ENCODE measurements at regions not wholly inside any gene's neighbourhood (a gene's known extent, or its start where the extent isn't known, plus 50 kb on each side); places are given as distances from the start of the nearest gene placed in this dataset.
"Not testable (repeated sequence)": the region's sequence is repeated elsewhere in the genome, so short reads cannot be mapped to it uniquely, and the experiment has no call there.

DNA sequence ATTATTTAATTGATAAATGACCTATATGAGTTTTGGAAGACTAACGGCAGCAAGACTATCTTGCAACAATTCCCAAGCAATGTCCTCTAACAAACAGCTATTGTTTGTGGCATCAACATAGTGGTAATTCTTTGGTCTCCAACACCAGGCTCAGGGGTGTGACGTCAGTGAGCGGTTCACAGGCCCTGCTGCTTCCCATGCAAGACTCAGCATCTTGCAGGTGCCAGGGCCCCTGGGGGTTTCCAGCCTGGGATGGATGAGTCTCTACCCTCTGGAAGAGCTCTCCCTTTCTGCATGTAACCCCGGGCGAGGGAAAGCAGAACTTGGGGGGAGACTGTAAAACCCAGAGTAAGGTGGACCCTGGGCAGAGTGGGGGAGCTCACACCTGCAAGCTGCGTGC is 164.7 kb downstream of the ACTR3B start:
- no peak overlapping the region for H3K4me3 ChIP-seq (ENCODE audit: low read depth, low read length)
- DNase-seq (ENCODE audit: low read depth): no peak
- no peak for TF ChIP-seq CTCF (conservative IDR thresholded peaks at IDR 0.05; ENCODE audit: low read depth, low read length)

DNA sequence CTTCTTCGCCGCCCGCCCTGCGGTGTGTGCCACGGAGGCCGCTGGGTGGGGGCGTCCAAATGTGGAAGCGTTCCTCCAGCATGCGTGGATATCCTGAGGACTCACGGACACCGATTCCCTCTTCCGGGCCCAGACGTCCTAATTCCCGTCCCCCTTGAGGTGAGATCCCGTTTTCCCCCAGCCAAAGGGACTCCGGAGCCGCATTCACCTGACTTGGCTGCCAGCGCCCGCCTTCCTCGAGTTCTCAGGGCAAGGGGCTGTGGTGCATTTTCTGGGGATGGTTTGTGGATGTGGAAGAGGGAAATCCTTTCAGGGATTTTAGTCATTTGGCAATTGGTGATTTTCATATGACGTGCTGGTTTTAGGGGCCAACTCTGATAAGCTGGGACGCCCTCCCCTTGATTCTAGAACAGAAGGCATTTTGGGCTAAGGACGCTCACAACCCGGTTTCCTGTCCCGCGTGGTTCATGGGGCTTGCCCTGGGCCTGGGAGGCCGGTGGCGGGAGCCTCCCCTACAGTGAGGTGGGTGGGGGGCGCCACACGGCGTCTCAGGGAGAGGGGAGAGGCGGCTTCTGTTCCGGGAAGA is 165.4 kb downstream of the ACTR3B start:
- no peak for TF ChIP-seq CTCF (conservative IDR thresholded peaks at IDR 0.05; ENCODE audit: low read depth, low read length)
- H3K4me3 ChIP-seq (ENCODE audit: low read depth, low read length): no peak overlapping the region
- DNase-seq (ENCODE audit: low read depth): no peak

DNA sequence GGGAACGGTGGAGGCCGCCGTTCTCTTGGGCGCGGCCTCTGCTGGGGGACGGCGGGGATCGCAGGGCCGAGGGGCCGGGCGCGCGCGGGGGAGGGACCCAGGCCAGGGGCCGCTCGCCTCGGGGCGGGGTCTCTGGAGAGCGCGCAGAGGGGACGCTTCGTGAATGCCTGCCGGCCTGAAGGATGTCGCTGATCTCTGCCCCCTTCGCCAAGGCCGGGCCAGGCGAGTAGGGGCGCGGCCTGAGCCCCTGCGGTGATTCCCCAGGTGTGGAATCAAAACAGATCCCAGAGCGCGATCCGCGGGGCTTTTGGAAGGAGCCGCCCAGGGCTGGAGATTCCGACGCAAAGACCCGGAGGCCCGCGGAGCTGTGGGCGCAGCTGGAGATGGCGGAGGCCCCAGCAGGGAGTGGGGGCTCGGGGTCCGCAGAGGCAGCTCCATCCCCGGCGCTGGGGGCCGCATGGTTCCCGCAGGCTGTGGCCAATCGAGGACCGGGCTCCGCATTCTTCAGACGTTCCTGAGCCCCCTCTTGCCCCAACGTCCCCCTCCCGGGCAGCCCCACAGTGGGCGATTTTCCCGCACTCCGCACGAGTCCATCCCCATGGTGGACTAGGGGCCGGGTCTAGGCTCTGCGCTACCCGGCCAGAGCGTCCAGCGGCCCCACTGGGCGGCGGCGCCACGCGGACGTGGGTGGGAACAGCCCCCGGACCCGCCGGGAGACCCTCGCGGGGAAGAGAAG is 166.0 kb downstream of the ACTR3B start:
- TF ChIP-seq CTCF (conservative IDR thresholded peaks at IDR 0.05; ENCODE audit: low read depth, low read length): no peak
- no peak overlapping the region for H3K4me3 ChIP-seq (ENCODE audit: low read depth, low read length)
- DNase-seq (ENCODE audit: low read depth): no peak

DNA sequence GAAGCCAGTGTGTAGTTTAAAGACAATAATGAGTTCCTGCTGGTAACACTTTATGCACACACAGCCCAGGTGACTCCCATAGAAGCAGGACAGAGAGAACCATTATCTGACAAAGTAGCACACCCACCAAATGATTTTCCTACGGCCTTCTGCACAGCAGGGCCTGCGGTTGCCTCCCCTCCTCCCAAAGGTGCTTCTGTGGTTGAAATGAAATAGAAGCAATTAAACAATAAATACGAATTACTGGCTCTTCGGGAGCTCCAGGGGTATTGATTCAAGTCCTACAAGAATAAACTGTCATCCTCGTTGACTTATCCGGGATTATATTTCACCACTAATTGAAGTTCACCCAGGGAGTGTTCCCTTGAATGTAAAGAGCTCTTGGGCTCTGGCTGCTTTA is 172.1 kb downstream of the ACTR3B start:
- DNase-seq (ENCODE audit: low read depth): no peak
- H3K4me3 ChIP-seq (ENCODE audit: low read depth, low read length): no peak overlapping the region
- TF ChIP-seq CTCF (conservative IDR thresholded peaks at IDR 0.05; ENCODE audit: low read depth, low read length): no peak

DNA sequence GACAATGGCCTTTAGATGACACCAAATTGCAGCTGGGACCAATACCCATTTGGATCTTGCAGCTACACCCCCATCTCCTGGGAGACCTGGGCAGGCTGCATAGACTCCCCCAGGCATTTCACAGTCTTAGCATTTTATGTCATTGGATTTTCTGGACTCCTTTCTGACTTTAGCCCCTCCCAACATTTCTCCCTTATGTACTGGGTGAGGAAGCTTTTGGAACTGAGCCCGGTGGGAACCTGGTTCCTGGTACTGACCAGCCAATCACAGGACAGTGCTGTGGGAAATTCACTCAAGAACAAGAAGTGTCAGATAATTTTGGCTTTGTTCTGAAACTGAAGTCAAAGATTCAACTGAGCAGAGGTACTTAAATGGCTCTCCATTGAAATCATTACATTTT is 177.7 kb downstream of the ACTR3B start:
- no peak for DNase-seq (ENCODE audit: low read depth)
- no peak overlapping the region for H3K4me3 ChIP-seq (ENCODE audit: low read depth, low read length)
- no peak for TF ChIP-seq CTCF (conservative IDR thresholded peaks at IDR 0.05; ENCODE audit: low read depth, low read length)

- DNase-seq (ENCODE audit: low read depth); H3K4me3 ChIP-seq (ENCODE audit: low read depth, low read length): not testable (repeated sequence)
These were observed 187.1 kb downstream of the ACTR3B start for GRCh38 chr7:152946616-152947015.

DNA sequence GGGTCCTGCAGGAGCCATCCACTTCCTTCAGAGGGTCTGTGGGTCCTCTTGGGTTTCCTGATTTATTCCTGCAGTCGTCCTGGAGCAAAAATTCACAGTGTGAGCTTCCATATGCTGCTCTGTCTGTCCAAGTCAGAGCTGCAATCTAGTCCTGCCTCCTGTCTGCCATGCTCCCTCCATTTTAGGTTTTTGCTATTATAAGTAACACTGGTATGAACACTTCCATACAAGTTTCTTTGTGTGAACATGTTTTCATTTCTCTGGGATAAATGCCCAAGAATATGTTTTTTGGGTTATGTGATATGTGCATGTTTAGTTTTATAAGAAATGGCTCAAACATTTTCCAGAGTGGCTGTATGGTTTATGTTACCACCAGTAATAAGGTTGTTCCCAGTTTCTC is 188.1 kb downstream of the ACTR3B start:
- no peak for TF ChIP-seq CTCF (conservative IDR thresholded peaks at IDR 0.05; ENCODE audit: low read depth, low read length)
- no peak for DNase-seq (ENCODE audit: low read depth)
- H3K4me3 ChIP-seq (ENCODE audit: low read depth, low read length): no peak overlapping the region
